Muscle layer of colon (tissue), 2 donors: ENCODE measurements at regions not wholly inside any gene's neighbourhood (a gene's known extent, or its start where the extent isn't known, plus 50 kb on each side); places are given as distances from the start of the nearest gene placed in this dataset.

Experiments used
- H3K27ac ChIP-seq: one replicate; pipeline ENCODE4 v1.7.0; 2013; ENCODE audit warnings: low read depth, mild to moderate bottlenecking, low read length, moderate library complexity
- H3K27me3 ChIP-seq, 2 donors: one replicate each; pipeline ENCODE4 v1.7.0; 2013; ENCODE audit warnings: low read length in 2 of 2, mild to moderate bottlenecking in 2 of 2; ENCODE audit not compliant: insufficient read depth in 2 of 2, control insufficient read depth in 1 of 2
- H3K36me3 ChIP-seq: one replicate; pipeline ENCODE4 v1.7.0; 2013; ENCODE audit warnings: mild to moderate bottlenecking, low read length; ENCODE audit not compliant: insufficient read depth
- H3K4me1 ChIP-seq: one replicate; pipeline ENCODE4 v1.7.0; 2013; ENCODE audit warnings: mild to moderate bottlenecking, low read length; ENCODE audit not compliant: insufficient read depth
- H3K4me3 ChIP-seq, 2 donors: one replicate each; pipeline ENCODE4 v1.7.0; 2013; ENCODE audit warnings: low read length in 2 of 2, low read depth in 1 of 2, mild to moderate bottlenecking in 1 of 2, moderate library complexity in 1 of 2
- H3K9ac ChIP-seq: one replicate; pipeline ENCODE4 v1.7.0; 2013; ENCODE audit warnings: low read length
- H3K9me3 ChIP-seq: one replicate; pipeline ENCODE4 v1.7.0; 2013; ENCODE audit warnings: mild to moderate bottlenecking, low read length
- donor health status: abdominal sarcoma.
- donor health status: Adenocarcinoma of cecum.

DNA sequence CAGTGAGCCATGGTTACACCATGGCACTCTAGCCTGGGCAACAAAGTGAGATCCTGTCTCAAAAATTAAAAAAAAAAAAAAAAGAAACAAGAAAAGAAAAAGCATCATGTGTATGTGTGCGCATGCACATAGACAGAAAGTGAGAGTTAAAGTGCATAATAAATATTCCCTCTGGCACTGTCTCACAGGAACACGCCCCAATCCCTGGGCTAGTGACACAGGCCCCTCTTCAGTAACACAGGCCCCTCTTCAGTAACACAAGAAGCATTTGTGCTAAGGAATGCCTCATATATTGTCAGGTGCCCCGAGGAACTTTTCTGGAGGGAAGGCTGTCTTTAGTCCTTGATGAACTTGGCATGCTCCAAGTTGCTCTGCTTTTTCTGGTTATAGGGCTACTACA lies 57.5 kb downstream of the RPL27A start:
- H3K27ac ChIP-seq: no peak overlapping the region

DNA sequence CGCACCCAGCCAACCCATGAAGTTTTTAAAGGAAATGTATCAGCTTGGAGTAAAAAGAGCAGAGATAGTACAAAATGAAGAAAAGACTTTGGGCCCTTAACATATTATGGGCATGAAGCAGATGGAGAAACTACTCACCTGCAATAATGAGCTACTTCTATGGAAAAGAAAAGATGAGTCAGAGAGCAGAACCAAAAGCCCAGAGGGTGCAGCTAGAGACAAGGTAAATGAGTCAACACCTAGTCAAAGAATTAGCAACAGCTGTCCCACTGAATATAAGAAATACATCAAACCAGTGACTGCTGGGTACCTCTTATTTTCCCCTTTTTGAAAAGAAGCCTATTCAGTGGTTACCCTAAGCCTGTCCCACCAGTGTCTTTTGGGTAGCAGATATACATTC lies 61.8 kb downstream of the RPL27A start:
- H3K4me1 ChIP-seq: peaks cover 49% of the 10 kb centered on the region
- no peaks in the 10 kb centered on the region for H3K27me3 ChIP-seq
- H3K9me3 ChIP-seq: no peaks in the 10 kb centered on the region
- H3K36me3 ChIP-seq: peaks cover 26% of the 10 kb centered on the region
- H3K27ac ChIP-seq: no peak overlapping the region
- H3K9ac ChIP-seq: no peak overlapping the region
- no peak overlapping the region for H3K4me3 ChIP-seq

More for the DNA sequence above, 57.5 kb downstream of the RPL27A start:
- no peaks in the 10 kb centered on the region for H3K9me3 ChIP-seq
- H3K9ac ChIP-seq: no peak overlapping the region
- no peaks in the 10 kb centered on the region for H3K27me3 ChIP-seq
- peaks cover 22% of the 10 kb centered on the region for H3K36me3 ChIP-seq
- no peak overlapping the region for H3K4me3 ChIP-seq
- peaks cover 31% of the 10 kb centered on the region for H3K4me1 ChIP-seq

DNA sequence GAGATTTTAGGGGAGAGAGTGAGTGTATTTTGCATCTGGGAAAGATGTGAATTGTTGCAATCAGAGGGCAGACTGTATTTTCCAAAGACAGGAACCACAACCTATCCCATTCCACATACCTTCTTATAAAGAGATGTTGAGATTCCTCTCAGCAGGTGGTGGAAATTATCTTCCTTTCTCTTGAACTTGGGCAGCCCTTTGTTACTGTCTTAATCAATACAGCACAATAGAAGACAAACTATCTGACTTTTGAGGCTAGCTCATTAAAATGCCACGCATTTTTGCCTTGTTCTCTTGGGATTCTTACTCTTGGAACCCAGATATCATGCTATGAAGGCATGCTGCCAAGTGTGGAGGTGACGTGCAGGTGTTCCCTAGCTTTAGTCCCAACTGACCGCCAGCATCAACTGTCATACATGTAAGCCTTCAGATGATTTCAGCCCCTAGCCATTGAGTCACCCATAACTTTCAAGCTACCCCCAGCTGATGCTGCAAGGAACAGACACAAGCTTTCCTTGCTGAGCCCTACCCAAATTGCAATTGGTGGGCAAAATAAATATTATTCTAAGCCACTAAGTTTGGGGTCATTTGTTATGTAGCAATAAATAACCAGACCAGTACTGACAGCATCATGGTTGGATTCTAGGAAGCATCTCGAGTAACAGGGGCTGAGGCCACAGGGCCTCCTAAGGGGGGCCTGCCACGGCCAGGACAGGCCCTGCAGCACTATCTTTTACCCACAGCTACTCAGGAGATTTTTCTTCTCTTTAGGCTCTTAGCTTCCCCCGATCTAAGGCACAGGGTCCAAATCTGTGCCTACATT lies 63.0 kb downstream of the RPL27A start:
- Histone ChIP-seq H3K27ac (no peak overlapping the region), H3K36me3 (peaks cover 30% of the 10 kb centered on the region), H3K4me1 (peaks cover 46% of the 10 kb centered on the region), H3K4me3 (no peak overlapping the region), H3K9me3 (no peaks in the 10 kb centered on the region), H3K27me3 (no peaks in the 10 kb centered on the region), H3K9ac (no peak overlapping the region)

DNA sequence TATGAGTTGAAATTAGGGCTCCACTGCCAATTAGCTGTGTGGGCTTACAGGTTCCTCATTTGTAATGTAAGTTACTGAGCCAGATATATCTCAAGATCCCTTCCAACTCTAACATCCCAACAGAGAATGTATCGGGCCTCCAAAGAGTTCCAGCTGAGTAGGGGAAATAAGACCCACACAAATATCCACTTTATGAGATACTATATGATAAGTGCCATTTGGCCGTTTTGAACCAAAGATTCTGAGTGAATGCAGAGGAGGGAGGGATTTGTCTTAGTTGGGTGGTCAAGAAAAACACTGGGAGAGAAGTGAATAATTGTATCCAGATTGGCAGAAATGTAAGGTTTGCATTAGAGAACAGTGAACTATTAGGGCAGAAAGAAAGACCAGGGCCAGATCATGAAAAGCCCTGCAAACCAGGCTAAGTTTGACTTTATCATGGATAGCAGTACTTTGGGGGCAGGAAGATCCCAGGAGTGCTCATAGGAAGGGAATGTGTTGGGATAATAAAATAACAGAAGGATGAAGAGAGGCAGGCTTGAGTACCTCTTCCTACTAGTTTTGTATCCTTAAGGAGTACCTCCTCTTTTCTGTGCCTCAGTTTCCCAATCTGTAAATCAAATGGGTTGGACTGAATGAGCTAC lies 63.9 kb downstream of the RPL27A start:
- H3K9ac ChIP-seq: no peak overlapping the region
- no peak overlapping the region for H3K4me3 ChIP-seq
- H3K36me3 ChIP-seq: peaks cover 28% of the 10 kb centered on the region
- no peaks in the 10 kb centered on the region for H3K27me3 ChIP-seq
- H3K4me1 ChIP-seq: peaks cover 40% of the 10 kb centered on the region
- H3K27ac ChIP-seq: no peak overlapping the region
- H3K9me3 ChIP-seq: no peaks in the 10 kb centered on the region

DNA sequence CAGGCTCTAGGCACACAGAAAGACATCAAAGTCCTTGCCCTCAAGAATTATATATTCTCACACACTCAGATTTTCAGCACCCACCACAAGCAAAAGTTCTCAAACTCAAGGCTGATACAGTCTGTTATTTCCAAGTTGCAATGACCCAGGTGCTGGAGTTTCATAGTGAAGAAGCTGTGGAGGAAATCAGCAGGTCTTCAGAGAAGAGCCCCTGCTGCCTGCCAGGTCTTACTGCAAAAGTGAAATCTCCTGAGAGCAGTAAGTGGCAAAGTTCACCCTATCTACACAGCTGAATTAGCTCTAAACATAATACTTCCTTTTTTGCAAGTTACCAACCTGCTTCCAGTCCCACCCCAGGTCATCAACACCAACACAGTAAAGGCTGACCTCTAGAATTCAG lies 64.6 kb downstream of the RPL27A start:
- H3K4me3 ChIP-seq: no peak overlapping the region
- peaks cover 33% of the 10 kb centered on the region for H3K4me1 ChIP-seq
- no peaks in the 10 kb centered on the region for H3K27me3 ChIP-seq
- no peak overlapping the region for H3K9ac ChIP-seq
- H3K9me3 ChIP-seq: no peaks in the 10 kb centered on the region
- H3K27ac ChIP-seq: no peak overlapping the region
- H3K36me3 ChIP-seq: peaks cover 22% of the 10 kb centered on the region

DNA sequence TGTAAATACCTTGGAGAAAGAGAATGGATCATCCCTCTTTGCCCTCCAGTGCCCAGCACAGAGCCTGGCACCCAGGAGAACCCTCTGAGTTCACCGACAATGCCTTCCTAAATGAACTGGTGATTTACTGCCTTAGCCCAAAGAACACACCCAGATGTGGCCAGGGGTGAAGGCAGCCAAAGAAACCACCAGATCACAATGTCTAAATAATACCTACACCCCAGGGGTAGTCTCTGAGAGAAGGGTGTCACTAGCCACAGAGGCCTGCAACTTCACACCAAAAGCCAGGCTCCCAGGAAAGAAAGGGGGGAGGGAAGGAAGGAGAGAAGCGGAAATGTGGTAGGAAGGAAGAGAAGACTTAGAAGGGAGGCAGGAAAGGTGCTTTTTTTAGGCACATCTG lies 65.7 kb downstream of the RPL27A start:
- Histone ChIP-seq H3K27me3 (no peaks in the 10 kb centered on the region), H3K9ac (no peak overlapping the region), H3K4me1 (peaks cover 30% of the 10 kb centered on the region), H3K4me3 (no peak overlapping the region), H3K9me3 (no peaks in the 10 kb centered on the region), H3K27ac (no peak overlapping the region), H3K36me3 (peaks cover 22% of the 10 kb centered on the region)

DNA sequence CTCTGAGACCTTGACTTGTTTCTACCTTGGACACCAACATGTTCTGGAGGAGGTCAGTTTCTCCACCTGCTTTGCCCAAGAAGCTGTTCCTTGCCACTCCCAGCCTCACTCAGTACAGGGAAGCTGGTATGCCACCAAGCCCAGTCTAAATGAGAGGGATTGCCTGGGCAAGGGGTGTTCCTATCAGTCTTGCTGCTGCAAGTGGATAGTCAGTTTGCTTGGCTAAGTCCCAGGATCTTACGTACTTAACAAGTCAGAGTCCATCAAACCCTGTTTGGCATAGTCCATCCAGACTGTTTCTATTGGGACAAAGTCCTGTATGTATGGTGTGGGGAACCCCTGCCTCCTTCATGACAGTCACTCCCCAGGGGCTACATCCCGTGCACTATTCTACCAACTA lies 66.6 kb downstream of the RPL27A start:
- Histone ChIP-seq H3K36me3 (peaks cover 22% of the 10 kb centered on the region), H3K27ac (peak overlapping the region; percentile 1), H3K4me1 (peaks cover 30% of the 10 kb centered on the region), H3K9me3 (no peaks in the 10 kb centered on the region), H3K9ac (no peak overlapping the region), H3K27me3 (no peaks in the 10 kb centered on the region), H3K4me3 (no peak overlapping the region)

DNA sequence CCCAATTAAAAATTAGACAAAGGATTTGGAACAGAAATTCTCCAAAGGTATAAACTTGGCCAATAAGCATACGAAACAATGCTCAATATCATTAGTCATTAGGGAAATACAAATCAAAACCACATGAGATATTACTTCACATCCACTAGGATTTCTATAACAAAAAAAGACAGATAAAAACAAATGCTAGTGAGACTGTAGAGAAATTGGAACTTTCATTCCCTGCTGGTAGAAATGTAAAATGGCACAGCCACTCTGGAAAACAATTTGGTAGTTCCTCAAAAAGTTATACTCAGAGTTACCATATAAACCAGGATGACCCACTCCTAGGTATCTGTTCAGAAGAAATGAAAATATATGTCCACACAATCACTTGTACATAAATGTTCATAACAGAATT lies 71.6 kb downstream of the RPL27A start:
- Histone ChIP-seq H3K4me1 (peaks cover 50% of the 10 kb centered on the region), H3K27ac (no peak overlapping the region), H3K36me3 (peaks cover 6% of the 10 kb centered on the region), H3K27me3 (no peaks in the 10 kb centered on the region), H3K9me3 (no peaks in the 10 kb centered on the region), H3K9ac (no peak overlapping the region), H3K4me3 (no peak overlapping the region)

DNA sequence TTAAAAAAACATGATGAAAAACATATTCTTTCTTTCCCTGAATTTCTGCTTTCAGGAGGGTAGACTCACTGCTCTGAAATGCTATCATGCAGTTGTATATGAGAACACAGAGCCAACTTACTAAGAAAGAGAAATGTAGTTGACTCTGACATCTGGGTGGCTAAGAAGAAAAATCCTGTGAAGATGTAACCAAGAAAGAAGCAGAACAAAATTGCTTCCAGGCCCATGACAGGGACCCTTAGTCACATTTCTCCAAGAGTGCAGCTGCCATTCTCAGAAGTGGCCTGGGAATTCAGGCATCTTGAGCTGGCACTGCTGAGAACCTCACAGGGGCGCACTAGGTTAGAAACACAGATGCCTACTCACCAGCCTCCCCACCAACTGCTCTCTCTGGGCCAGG lies 73.6 kb downstream of the RPL27A start:
- H3K9ac ChIP-seq: no peak overlapping the region
- H3K9me3 ChIP-seq: no peaks in the 10 kb centered on the region
- H3K27ac ChIP-seq: peak overlapping the region; percentile 87
- H3K4me3 ChIP-seq: no peak overlapping the region
- H3K27me3 ChIP-seq: no peaks in the 10 kb centered on the region
- no peaks in the 10 kb centered on the region for H3K36me3 ChIP-seq
- H3K4me1 ChIP-seq: peaks cover 57% of the 10 kb centered on the region

DNA sequence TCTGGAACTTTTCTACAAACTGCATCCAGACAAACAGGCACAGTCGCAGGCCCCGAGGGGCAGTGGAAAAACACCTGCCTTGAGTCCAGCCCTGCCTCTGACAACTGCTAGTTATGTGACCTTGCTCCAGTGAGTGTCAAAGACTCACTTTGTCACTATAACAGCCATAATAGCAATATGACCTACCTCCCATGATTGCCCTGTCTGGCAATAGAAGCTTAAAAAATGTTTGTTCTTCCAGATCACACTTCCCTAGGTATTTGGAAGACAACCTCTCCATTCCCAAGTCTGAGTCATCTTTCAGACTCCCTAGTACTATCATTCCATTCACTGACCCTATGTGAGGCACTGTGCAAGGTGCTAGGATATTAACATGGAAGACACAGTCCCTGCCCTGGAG lies 74.5 kb downstream of the RPL27A start:
- Histone ChIP-seq H3K36me3 (no peaks in the 10 kb centered on the region), H3K27me3 (no peaks in the 10 kb centered on the region), H3K4me1 (peaks cover 65% of the 10 kb centered on the region), H3K9me3 (no peaks in the 10 kb centered on the region), H3K4me3 (no peak overlapping the region), H3K9ac (no peak overlapping the region), H3K27ac (peak overlapping the region; percentile 87)

DNA sequence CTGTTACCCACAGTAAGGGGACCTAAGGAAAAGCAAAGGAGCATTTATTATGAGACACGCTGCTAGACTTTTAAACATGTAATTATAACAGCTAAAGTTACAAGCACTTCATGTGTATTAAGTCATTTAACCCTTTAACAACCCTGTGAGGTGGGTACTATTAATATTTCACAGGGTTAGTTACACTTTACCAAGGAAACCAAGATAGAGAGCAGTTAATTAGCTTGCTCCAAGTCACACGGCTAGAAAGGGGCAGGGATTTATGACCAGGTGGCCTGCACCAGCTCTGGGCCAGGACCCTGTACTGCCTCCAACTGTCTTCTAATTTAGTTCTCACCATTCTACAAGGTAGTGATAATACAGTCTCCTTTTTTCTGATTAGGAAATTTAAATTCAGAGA lies 74.9 kb downstream of the RPL27A start:
- Histone ChIP-seq H3K4me3 (no peak overlapping the region), H3K9me3 (no peaks in the 10 kb centered on the region), H3K9ac (no peak overlapping the region), H3K36me3 (no peaks in the 10 kb centered on the region), H3K27ac (peak overlapping the region; percentile 87), H3K4me1 (peaks cover 70% of the 10 kb centered on the region), H3K27me3 (no peaks in the 10 kb centered on the region)
